T-helper 17 cell (primary cell): ENCODE measurements at regions not wholly inside any gene's neighbourhood (a gene's known extent, or its start where the extent isn't known, plus 50 kb on each side); places are given as distances from the start of the nearest gene placed in this dataset.

Experiments
- ATAC-seq: fragments of 150-1000 bp; cut with Tn5 transposase; 2 replicates; pipeline ENCODE4 v1.10.0; 2021; ENCODE audit warnings: mild to moderate bottlenecking, moderate library complexity
- DNase-seq, 3 donors: peaks; one replicate each; pipeline versions ENCODE4 v3.0.0 to v3.0.0-alpha.2; 2020 to 2021
- H3K9me3 ChIP-seq: one replicate; pipeline ENCODE4 v1.7.0; 2013; ENCODE audit warnings: low read length, mild to moderate bottlenecking; ENCODE audit not compliant: control insufficient read depth, poor library complexity, severe bottlenecking
- H3K27ac Mint-ChIP-seq: one replicate; pipeline ENCODE4 v1.8.0; 2022; ENCODE audit warnings: mild to moderate bottlenecking, moderate library complexity, mixed read lengths
- H3K27me3 Mint-ChIP-seq: one replicate; pipeline ENCODE4 v1.8.0; 2022; ENCODE audit warnings: mixed read lengths
- H3K36me3 Mint-ChIP-seq: one replicate; pipeline ENCODE4 v1.8.0; 2022; ENCODE audit warnings: low read depth, mixed read lengths
- H3K4me1 Mint-ChIP-seq: one replicate; pipeline ENCODE4 v1.8.0; 2022; ENCODE audit warnings: mild to moderate bottlenecking, mixed read lengths
- H3K4me3 Mint-ChIP-seq: one replicate; pipeline ENCODE4 v1.8.0; 2022; ENCODE audit warnings: mild to moderate bottlenecking, moderate library complexity, mixed read lengths

- H3K36me3 Mint-ChIP-seq = peaks cover 2% of the 10 kb centered on the region
- H3K4me3 Mint-ChIP-seq = no peak overlapping the region
- no peaks in the 10 kb centered on the region for H3K27me3 Mint-ChIP-seq
- H3K27ac Mint-ChIP-seq = no peak overlapping the region
- ATAC-seq (no peak), DNase-seq (no peak)
- H3K4me1 Mint-ChIP-seq = no peaks in the 10 kb centered on the region
- H3K9me3 ChIP-seq = no peaks in the 10 kb centered on the region
Measured at GRCh38 chr13:80036845-80037504, 304.0 kb downstream of the SPRY2 start.

GRCh38 chr13:80035096-80035495, 305.8 kb downstream of the SPRY2 start:
- no peak overlapping the region for H3K27ac Mint-ChIP-seq
- H3K27me3 Mint-ChIP-seq = no peaks in the 10 kb centered on the region
- H3K4me3 Mint-ChIP-seq = no peak overlapping the region
- H3K9me3 ChIP-seq = no peaks in the 10 kb centered on the region
- no peak for ATAC-seq
- DNase-seq = no peak
- peaks cover 2% of the 10 kb centered on the region for H3K36me3 Mint-ChIP-seq
- no peaks in the 10 kb centered on the region for H3K4me1 Mint-ChIP-seq

GRCh38 chr13:80033951-80034350, 307.0 kb downstream of the SPRY2 start:
- no peak overlapping the region for H3K27ac Mint-ChIP-seq

DNA sequence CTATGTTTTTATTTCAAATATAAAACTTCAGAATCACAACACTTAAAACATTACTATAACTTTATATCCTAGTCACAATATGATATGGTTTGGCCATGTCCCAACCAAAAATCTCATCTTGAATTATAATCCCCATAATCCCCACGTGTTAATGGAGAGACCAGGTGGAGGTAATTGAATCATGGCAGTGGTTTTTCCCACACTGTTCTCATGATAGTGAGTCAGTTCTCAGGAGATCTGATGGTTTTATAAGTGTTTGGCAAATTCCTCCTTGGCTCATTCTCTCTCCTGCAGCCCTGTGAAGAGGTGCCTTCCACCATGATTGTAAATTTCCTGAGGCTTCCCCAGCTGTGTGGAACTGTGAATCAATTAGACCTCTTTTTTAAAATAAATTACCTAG, 307.6 kb downstream of the SPRY2 start:
- DNase-seq (no peak), ATAC-seq (no peak)
- Mint-ChIP-seq H3K36me3 (peaks cover 2% of the 10 kb centered on the region), H3K27ac (no peak overlapping the region), H3K4me1 (no peaks in the 10 kb centered on the region), H3K4me3 (no peak overlapping the region), H3K27me3 (no peaks in the 10 kb centered on the region)
- no peaks in the 10 kb centered on the region for H3K9me3 ChIP-seq

More at GRCh38 chr13:80033951-80034350, 307.0 kb downstream of the SPRY2 start:
- H3K9me3 ChIP-seq = no peaks in the 10 kb centered on the region
- Mint-ChIP-seq H3K27me3 (no peaks in the 10 kb centered on the region), H3K36me3 (peaks cover 2% of the 10 kb centered on the region), H3K4me1 (no peaks in the 10 kb centered on the region), H3K4me3 (no peak overlapping the region)
- no peak for ATAC-seq
- DNase-seq = no peak

- no peaks in the 10 kb centered on the region for H3K9me3 ChIP-seq
- no peak for DNase-seq
Measured at GRCh38 chr13:80030491-80030890, 310.4 kb downstream of the SPRY2 start.

GRCh38 chr13:80029170-80029569, 311.8 kb downstream of the SPRY2 start:
- H3K36me3 Mint-ChIP-seq = no peaks in the 10 kb centered on the region
- H3K4me1 Mint-ChIP-seq = no peaks in the 10 kb centered on the region
- no peak overlapping the region for H3K27ac Mint-ChIP-seq
- no peaks in the 10 kb centered on the region for H3K9me3 ChIP-seq
- ATAC-seq (no peak), DNase-seq (no peak)
- no peak overlapping the region for H3K4me3 Mint-ChIP-seq
- no peaks in the 10 kb centered on the region for H3K27me3 Mint-ChIP-seq

More at GRCh38 chr13:80030491-80030890, 310.4 kb downstream of the SPRY2 start:
- Mint-ChIP-seq H3K27ac (no peak overlapping the region), H3K4me1 (no peaks in the 10 kb centered on the region), H3K4me3 (no peak overlapping the region), H3K36me3 (no peaks in the 10 kb centered on the region), H3K27me3 (no peaks in the 10 kb centered on the region)
- no peak for ATAC-seq

- Mint-ChIP-seq H3K27me3 (no peaks in the 10 kb centered on the region), H3K4me3 (no peak overlapping the region), H3K36me3 (no peaks in the 10 kb centered on the region), H3K27ac (no peak overlapping the region), H3K4me1 (no peaks in the 10 kb centered on the region)
- no peaks in the 10 kb centered on the region for H3K9me3 ChIP-seq
- no peak for ATAC-seq
- no peak for DNase-seq
Measured at GRCh38 chr13:80022146-80022545, 318.8 kb downstream of the SPRY2 start.

- H3K27me3 Mint-ChIP-seq = no peaks in the 10 kb centered on the region
- no peaks in the 10 kb centered on the region for H3K4me1 Mint-ChIP-seq
- H3K9me3 ChIP-seq = no peaks in the 10 kb centered on the region
- ATAC-seq (no peak), DNase-seq (no peak)
- no peak overlapping the region for H3K27ac Mint-ChIP-seq
- H3K4me3 Mint-ChIP-seq = no peak overlapping the region
- H3K36me3 Mint-ChIP-seq = no peaks in the 10 kb centered on the region
Measured at GRCh38 chr13:80012251-80012650, 328.7 kb downstream of the SPRY2 start.

- no peaks in the 10 kb centered on the region for H3K9me3 ChIP-seq
- no peak overlapping the region for H3K4me3 Mint-ChIP-seq
- no peaks in the 10 kb centered on the region for H3K27me3 Mint-ChIP-seq
- H3K36me3 Mint-ChIP-seq = no peaks in the 10 kb centered on the region
- no peak overlapping the region for H3K27ac Mint-ChIP-seq
- DNase-seq = no peak
- no peaks in the 10 kb centered on the region for H3K4me1 Mint-ChIP-seq
- no peak for ATAC-seq
Measured at GRCh38 chr13:80011448-80012212, 329.3 kb downstream of the SPRY2 start.

DNA sequence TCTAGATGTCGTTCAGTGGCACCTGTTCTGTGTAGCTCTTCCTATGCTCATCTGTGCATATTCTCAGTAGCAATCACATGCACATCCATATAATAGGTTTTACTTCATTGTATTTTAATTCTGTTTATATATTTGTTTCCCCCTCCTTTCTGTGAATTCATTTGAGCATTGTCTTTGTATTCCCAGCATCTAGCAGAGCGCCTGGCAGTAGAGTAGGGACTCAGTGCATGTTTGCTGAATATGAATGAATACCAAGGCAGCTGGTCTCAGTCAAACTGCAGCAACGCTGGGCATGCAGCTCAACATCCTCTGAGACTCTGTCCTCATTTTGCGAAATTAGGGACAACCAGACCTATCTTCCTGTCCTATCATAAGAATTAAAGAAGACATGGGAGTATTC, 330.1 kb downstream of the SPRY2 start:
- H3K27ac Mint-ChIP-seq = no peak overlapping the region
- H3K27me3 Mint-ChIP-seq = no peaks in the 10 kb centered on the region
- no peak for DNase-seq
- no peaks in the 10 kb centered on the region for H3K36me3 Mint-ChIP-seq
- no peak for ATAC-seq
- H3K4me3 Mint-ChIP-seq = no peak overlapping the region
- no peaks in the 10 kb centered on the region for H3K9me3 ChIP-seq
- H3K4me1 Mint-ChIP-seq = no peaks in the 10 kb centered on the region

DNA sequence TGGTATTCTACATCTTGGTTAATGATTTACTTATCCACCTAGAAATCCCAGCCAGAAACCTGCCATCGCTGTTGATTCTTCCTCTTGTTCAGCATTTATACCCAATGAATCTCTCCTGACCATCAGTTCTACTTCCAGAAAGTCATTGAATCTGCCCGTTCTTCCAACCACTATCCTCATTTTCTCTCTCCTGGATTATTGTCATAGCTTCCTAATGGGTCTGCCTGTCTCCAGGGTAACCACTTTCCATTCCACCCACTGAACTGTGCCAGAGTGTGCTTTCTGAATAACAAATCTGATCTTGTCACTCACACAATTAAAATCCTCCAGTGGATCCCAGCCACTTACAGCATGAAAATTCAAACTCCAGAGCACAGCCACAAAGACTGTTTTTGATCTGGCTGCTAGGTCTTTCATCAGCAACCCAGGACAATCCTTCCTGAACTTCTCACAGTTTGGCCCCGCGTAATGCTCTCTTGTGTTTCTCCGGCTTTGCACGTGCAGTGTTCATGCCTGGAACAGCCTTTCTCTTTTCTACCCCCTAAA, 330.6 kb downstream of the SPRY2 start:
- DNase-seq (no peak), ATAC-seq (no peak)
- Mint-ChIP-seq H3K4me1 (no peaks in the 10 kb centered on the region), H3K4me3 (no peak overlapping the region), H3K36me3 (no peaks in the 10 kb centered on the region), H3K27me3 (no peaks in the 10 kb centered on the region), H3K27ac (no peak overlapping the region)
- no peaks in the 10 kb centered on the region for H3K9me3 ChIP-seq

DNA sequence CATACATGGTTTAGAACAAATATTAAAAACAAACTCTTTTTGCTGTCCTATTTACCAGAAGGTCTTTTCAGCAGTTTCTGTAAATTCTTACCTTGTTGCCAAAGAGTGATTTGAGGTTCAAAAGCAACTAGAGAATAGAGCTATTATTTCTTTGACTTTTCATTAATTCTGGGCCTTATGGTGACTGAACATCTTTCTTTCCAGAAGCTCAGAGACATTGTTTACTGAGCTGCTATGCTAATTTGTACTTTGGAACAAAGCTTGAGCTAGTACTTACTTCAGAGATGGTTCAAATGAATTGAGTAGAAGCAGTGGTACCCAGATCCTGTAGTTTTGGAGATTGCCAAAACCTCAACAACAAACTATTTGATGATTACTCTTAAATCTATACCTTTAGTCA, 331.2 kb downstream of the SPRY2 start:
- DNase-seq = no peak
- H3K4me1 Mint-ChIP-seq = no peaks in the 10 kb centered on the region
- H3K9me3 ChIP-seq = no peaks in the 10 kb centered on the region
- no peaks in the 10 kb centered on the region for H3K27me3 Mint-ChIP-seq
- H3K27ac Mint-ChIP-seq = no peak overlapping the region
- no peak for ATAC-seq
- H3K4me3 Mint-ChIP-seq = no peak overlapping the region
- H3K36me3 Mint-ChIP-seq = no peaks in the 10 kb centered on the region

- Mint-ChIP-seq H3K27ac (no peak overlapping the region), H3K4me1 (no peaks in the 10 kb centered on the region), H3K4me3 (no peak overlapping the region), H3K27me3 (no peaks in the 10 kb centered on the region), H3K36me3 (no peaks in the 10 kb centered on the region)
- DNase-seq (no peak), ATAC-seq (no peak)
- no peaks in the 10 kb centered on the region for H3K9me3 ChIP-seq
Measured at GRCh38 chr13:80006940-80007339, 334.0 kb downstream of the SPRY2 start.

DNA sequence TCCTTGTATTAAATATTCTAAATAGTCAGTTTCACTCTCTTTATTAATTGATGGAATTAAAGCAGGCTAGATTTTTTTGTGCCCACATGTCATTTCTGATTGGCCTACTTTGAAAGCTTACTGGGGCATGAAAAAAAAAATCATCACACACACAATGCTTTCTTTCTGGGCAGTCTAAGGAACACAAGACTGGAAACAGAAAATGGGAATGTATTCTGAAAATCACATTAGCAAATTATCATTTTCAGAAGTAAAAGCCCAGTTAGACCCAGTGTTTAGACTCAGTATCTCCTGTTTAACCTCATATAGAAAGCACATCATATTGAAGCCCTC, 339.4 kb downstream of the SPRY2 start:
- ATAC-seq (no peak), DNase-seq (no peak)
- no peaks in the 10 kb centered on the region for H3K4me1 Mint-ChIP-seq
- no peak overlapping the region for H3K4me3 Mint-ChIP-seq
- no peaks in the 10 kb centered on the region for H3K27me3 Mint-ChIP-seq
- H3K36me3 Mint-ChIP-seq = no peaks in the 10 kb centered on the region
- H3K27ac Mint-ChIP-seq = no peak overlapping the region
- H3K9me3 ChIP-seq = no peaks in the 10 kb centered on the region
